ENCODE measurements at regions not wholly inside any gene's neighbourhood (a gene's known extent, or its start where the extent isn't known, plus 50 kb on each side); places are given as distances from the start of the nearest gene placed in this dataset.

- Histone ChIP-seq H3K79me1 (ENCODE audit: insufficient read depth, low read depth, low read length, poor library complexity, severe bottlenecking) (no peaks in the 10 kb centered on the region), H3K9ac (ENCODE audit: extremely low read depth, insufficient read length, low read length) (no peak overlapping the region), H3K4me2 (ENCODE audit: insufficient read depth, insufficient read length, low read length) (no peak overlapping the region), H3K4ac (ENCODE audit: low read depth, low read length) (no peak overlapping the region), H4K20me1 (ENCODE audit: control insufficient read depth, insufficient read depth, insufficient read length) (no peaks in the 10 kb centered on the region), H3K27me3 (ENCODE audit: insufficient read depth, low read length) (no peaks in the 10 kb centered on the region), H2BK20ac (ENCODE audit: low read depth, low read length, poor library complexity, severe bottlenecking) (no peak overlapping the region), H2BK120ac (ENCODE audit: low read depth, low read length, poor library complexity, severe bottlenecking) (no peak overlapping the region), H3K9me3 (ENCODE audit: control insufficient read depth, low read depth, low read length) (no peaks in the 10 kb centered on the region), H2BK15ac (ENCODE audit: low read depth, low read length) (no peak overlapping the region), H2AFZ (ENCODE audit: low read length) (no peak overlapping the region), H2BK12ac (ENCODE audit: insufficient read length, low read depth, low read length) (no peak overlapping the region), H2AK5ac (ENCODE audit: insufficient read length, low read length) (no peak overlapping the region), H3K14ac (ENCODE audit: insufficient read depth, low read length) (no peak overlapping the region), H3T11ph (ENCODE audit: low read length) (no peak overlapping the region), H3K4me1 (ENCODE audit: insufficient read depth, low read length) (no peaks in the 10 kb centered on the region), H3K56ac (ENCODE audit: insufficient read length, low read depth, low read length) (no peak overlapping the region), H3K23ac (ENCODE audit: insufficient read length, low read depth, low read length) (no peak overlapping the region), H2BK5ac (ENCODE audit: insufficient read length, low read length) (no peak overlapping the region), H4K91ac (ENCODE audit: insufficient read length, low read depth, low read length) (no peak overlapping the region), H4K8ac (replicated peaks; ENCODE audit: insufficient read length, low read depth, low read length) (no peak overlapping the region), H3K79me2 (ENCODE audit: insufficient read depth, low read length) (no peaks in the 10 kb centered on the region), H3K23me2 (ENCODE audit: insufficient read length, low read depth, low read length, poor library complexity, severe bottlenecking) (no peaks in the 10 kb centered on the region), H4K5ac (ENCODE audit: insufficient read length, low read depth, low read length) (no peak overlapping the region), H3K27ac (ENCODE audit: insufficient read length, low read depth, low read length) (no peak overlapping the region), H3K18ac (ENCODE audit: insufficient read length, low read depth, low read length) (no peak overlapping the region)
- no peak for DNase-seq
- Mint-ChIP-seq H3K36me3 (ENCODE audit: insufficient read depth in 1 of 3, low read depth in 3 of 3) (peaks cover 0 to 30% (median 6%) of the 10 kb centered on the region in 3 experiments; a peak in 6 of 7 replicates), H3K27ac (no peak overlapping the region), H3K4me3 (no peak overlapping the region), H3K9me3 (peaks cover 23 to 73% of the 10 kb centered on the region in 2 experiments), H3K4me1 (no peaks in the 10 kb centered on the region), H3K27me3 (ENCODE audit: low read depth) (peaks cover 6% of the 10 kb centered on the region)
- no peak for TF ChIP-seq CTCF (conservative IDR thresholded peaks at IDR 0.05)
Measured at GRCh38 chr14:25197885-25198284, 147.9 kb upstream of the STXBP6 start.
